ENCODE measurements at regions not wholly inside any gene's neighbourhood (a gene's known extent, or its start where the extent isn't known, plus 50 kb on each side); places are given as distances from the start of the nearest gene placed in this dataset.
A peak's percentile ranks its signal among the peaks of the same experiment; 100 is the strongest.

- intact Hi-C loops (cut with DNase I; ENCODE audit: low total_unique reads) = no loop called here
- DNase-seq = no peak
- H3K27ac ChIP-seq = no peak overlapping the region
Observed at GRCh38 chr22:23397613-23398567, 182.2 kb downstream of the IGLL1 start.

GRCh38 chr22:23397008-23397612, 183.0 kb downstream of the IGLL1 start:
- peak; percentile 5 to 60 for DNase-seq
- peaks cover 0 to 5% (median 2%) of the 10 kb centered on the region in 4 donors for H3K4me1 ChIP-seq
- no peak for TF ChIP-seq CTCF (IDR thresholded peaks at IDR 0.05)
- no peak overlapping the region for H3K4me3 ChIP-seq
- no peaks in the 10 kb centered on the region for H3K9me3 ChIP-seq
- no peaks in the 10 kb centered on the region for H3K36me3 ChIP-seq
- peaks cover 0 to 17% of the 10 kb centered on the region in 2 donors for H3K27me3 ChIP-seq
- intact Hi-C loops (cut with DNase I; ENCODE audit: low total_unique reads) = no loop called here
- no peak overlapping the region for H3K27ac ChIP-seq

More at GRCh38 chr22:23397613-23398567, 182.2 kb downstream of the IGLL1 start:
- Histone ChIP-seq H3K27me3 (peaks cover 0 to 23% of the 10 kb centered on the region in 2 donors), H3K9me3 (no peaks in the 10 kb centered on the region), H3K4me3 (no peak overlapping the region), H3K4me1 (peaks cover 0 to 11% (median 5%) of the 10 kb centered on the region in 4 donors), H3K36me3 (no peaks in the 10 kb centered on the region)
- TF ChIP-seq CTCF (IDR thresholded peaks at IDR 0.05) = no peak

- Histone ChIP-seq H3K4me3 (no peak overlapping the region), H3K9me3 (no peaks in the 10 kb centered on the region), H3K27ac (no peak overlapping the region), H3K36me3 (no peaks in the 10 kb centered on the region), H3K4me1 (no peaks in the 10 kb centered on the region), H3K27me3 (peaks cover 0 to 11% of the 10 kb centered on the region in 2 donors)
- intact Hi-C loops (cut with DNase I; ENCODE audit: low total_unique reads) = no loop called here
- peak in 1 of 2 donors; percentile 9 for DNase-seq
- no peak for TF ChIP-seq CTCF (IDR thresholded peaks at IDR 0.05)
Observed at GRCh38 chr22:23396362-23397007, 183.6 kb downstream of the IGLL1 start.

- TF ChIP-seq CTCF (IDR thresholded peaks at IDR 0.05) = no peak
- Histone ChIP-seq H3K4me3 (no peak overlapping the region), H3K27me3 (peaks cover 0 to 6% of the 10 kb centered on the region in 2 donors), H3K4me1 (no peaks in the 10 kb centered on the region), H3K9me3 (no peaks in the 10 kb centered on the region), H3K36me3 (no peaks in the 10 kb centered on the region), H3K27ac (no peak overlapping the region)
- DNase-seq = peak in 1 of 2 donors; percentile 50
- intact Hi-C loops (cut with DNase I; ENCODE audit: low total_unique reads) = no loop called here
Observed at GRCh38 chr22:23395530-23396361, 184.3 kb downstream of the IGLL1 start.

Data from tibial artery (tissue), 4 donors.